ENCODE measurements at regions not wholly inside any gene's neighbourhood (a gene's known extent, or its start where the extent isn't known, plus 50 kb on each side); places are given as distances from the start of the nearest gene placed in this dataset.

DNA sequence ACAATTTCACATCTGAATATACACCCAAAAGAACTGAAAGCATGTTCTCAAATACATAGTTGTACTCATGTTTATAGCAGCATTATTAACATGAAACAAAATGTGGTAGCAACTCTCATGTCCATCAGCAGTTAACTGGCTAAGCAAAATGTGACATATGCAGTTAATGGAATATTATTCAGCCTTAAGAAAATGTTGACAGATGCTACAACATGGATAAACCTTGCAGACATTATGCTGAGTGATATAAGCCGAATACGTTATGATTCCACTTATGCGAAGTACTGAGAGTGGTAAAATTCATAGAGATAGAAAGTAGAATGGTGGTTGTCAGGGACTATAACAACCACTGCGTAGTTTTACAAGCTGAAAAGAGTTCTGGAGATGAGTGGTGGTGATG lies 1469.0 kb upstream of the ACO1 start (continued):
- TF ChIP-seq, protein P1, sequence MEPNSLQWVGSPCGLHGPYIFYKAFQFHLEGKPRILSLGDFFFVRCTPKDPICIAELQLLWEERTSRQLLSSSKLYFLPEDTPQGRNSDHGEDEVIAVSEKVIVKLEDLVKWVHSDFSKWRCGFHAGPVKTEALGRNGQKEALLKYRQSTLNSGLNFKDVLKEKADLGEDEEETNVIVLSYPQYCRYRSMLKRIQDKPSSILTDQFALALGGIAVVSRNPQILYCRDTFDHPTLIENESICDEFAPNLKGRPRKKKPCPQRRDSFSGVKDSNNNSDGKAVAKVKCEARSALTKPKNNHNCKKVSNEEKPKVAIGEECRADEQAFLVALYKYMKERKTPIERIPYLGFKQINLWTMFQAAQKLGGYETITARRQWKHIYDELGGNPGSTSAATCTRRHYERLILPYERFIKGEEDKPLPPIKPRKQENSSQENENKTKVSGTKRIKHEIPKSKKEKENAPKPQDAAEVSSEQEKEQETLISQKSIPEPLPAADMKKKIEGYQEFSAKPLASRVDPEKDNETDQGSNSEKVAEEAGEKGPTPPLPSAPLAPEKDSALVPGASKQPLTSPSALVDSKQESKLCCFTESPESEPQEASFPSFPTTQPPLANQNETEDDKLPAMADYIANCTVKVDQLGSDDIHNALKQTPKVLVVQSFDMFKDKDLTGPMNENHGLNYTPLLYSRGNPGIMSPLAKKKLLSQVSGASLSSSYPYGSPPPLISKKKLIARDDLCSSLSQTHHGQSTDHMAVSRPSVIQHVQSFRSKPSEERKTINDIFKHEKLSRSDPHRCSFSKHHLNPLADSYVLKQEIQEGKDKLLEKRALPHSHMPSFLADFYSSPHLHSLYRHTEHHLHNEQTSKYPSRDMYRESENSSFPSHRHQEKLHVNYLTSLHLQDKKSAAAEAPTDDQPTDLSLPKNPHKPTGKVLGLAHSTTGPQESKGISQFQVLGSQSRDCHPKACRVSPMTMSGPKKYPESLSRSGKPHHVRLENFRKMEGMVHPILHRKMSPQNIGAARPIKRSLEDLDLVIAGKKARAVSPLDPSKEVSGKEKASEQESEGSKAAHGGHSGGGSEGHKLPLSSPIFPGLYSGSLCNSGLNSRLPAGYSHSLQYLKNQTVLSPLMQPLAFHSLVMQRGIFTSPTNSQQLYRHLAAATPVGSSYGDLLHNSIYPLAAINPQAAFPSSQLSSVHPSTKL (CRISPR knock-in tag; IDR thresholded peaks at IDR 0.05) = no peak
- TF ChIP-seq, protein P2, sequence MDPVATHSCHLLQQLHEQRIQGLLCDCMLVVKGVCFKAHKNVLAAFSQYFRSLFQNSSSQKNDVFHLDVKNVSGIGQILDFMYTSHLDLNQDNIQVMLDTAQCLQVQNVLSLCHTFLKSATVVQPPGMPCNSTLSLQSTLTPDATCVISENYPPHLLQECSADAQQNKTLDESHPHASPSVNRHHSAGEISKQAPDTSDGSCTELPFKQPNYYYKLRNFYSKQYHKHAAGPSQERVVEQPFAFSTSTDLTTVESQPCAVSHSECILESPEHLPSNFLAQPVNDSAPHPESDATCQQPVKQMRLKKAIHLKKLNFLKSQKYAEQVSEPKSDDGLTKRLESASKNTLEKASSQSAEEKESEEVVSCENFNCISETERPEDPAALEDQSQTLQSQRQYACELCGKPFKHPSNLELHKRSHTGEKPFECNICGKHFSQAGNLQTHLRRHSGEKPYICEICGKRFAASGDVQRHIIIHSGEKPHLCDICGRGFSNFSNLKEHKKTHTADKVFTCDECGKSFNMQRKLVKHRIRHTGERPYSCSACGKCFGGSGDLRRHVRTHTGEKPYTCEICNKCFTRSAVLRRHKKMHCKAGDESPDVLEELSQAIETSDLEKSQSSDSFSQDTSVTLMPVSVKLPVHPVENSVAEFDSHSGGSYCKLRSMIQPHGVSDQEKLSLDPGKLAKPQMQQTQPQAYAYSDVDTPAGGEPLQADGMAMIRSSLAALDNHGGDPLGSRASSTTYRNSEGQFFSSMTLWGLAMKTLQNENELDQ (CRISPR knock-in tag; IDR thresholded peaks at IDR 0.05; ENCODE audit: borderline replicate concordance) = no peak
- TF ChIP-seq ZNF619 (CRISPR knock-in tag; IDR thresholded peaks at IDR 0.05) = no peak
- TF ChIP-seq ZNF468 (CRISPR knock-in tag; IDR thresholded peaks at IDR 0.05) = no peak
- TF ChIP-seq BORCS8-MEF2B (CRISPR knock-in tag; IDR thresholded peaks at IDR 0.05) = no peak
- no peak for TF ChIP-seq PAX8 (CRISPR knock-in tag; IDR thresholded peaks at IDR 0.05; ENCODE audit: borderline replicate concordance)
- TF ChIP-seq, protein P3, sequence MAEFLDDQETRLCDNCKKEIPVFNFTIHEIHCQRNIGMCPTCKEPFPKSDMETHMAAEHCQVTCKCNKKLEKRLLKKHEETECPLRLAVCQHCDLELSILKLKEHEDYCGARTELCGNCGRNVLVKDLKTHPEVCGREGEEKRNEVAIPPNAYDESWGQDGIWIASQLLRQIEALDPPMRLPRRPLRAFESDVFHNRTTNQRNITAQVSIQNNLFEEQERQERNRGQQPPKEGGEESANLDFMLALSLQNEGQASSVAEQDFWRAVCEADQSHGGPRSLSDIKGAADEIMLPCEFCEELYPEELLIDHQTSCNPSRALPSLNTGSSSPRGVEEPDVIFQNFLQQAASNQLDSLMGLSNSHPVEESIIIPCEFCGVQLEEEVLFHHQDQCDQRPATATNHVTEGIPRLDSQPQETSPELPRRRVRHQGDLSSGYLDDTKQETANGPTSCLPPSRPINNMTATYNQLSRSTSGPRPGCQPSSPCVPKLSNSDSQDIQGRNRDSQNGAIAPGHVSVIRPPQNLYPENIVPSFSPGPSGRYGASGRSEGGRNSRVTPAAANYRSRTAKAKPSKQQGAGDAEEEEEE (CRISPR knock-in tag; IDR thresholded peaks at IDR 0.05; ENCODE audit: borderline replicate concordance) = no peak
- no peak for TF ChIP-seq ZNF674 (CRISPR knock-in tag; IDR thresholded peaks at IDR 0.05; ENCODE audit: low read depth)
